Esophagus muscularis mucosa (tissue), 4 donors: ENCODE measurements at regions not wholly inside any gene's neighbourhood (a gene's known extent, or its start where the extent isn't known, plus 50 kb on each side); places are given as distances from the start of the nearest gene placed in this dataset.

Experiments used
- DNase-seq: peaks from one replicate; pipeline ENCODE4 v3.0.0-alpha.2; 2017; ENCODE audit errors: extremely low spot score
- H3K27ac ChIP-seq, 4 donors: fragments of 200-600 bp; sonication (generic); replicated peaks in 1 of 4; 1 replicate in 3 of 4; 2 replicates in 1 of 4; pipeline ENCODE4 v1.5.1; 2016 to 2019; ENCODE audit warnings: mild to moderate bottlenecking in 1 of 4
- H3K27me3 ChIP-seq, 4 donors: fragments of 200-600 bp; sonication (generic); one replicate each; pipeline versions ENCODE4 v1.5.1 to v1.6.0; 2016 to 2019
- H3K36me3 ChIP-seq, 4 donors: fragments of 200-600 bp; sonication (generic); one replicate each; pipeline ENCODE4 v1.5.1; 2016 to 2019
- H3K4me1 ChIP-seq, 4 donors: fragments of 200-600 bp; sonication (generic); one replicate each; pipeline ENCODE4 v1.5.1; 2016 to 2019
- H3K4me3 ChIP-seq, 4 donors: fragments of 200-600 bp; sonication (generic); 1 replicate in 2 of 4; 2 replicates in 2 of 4; pipeline ENCODE4 v1.5.1; 2016 to 2019; ENCODE audit warnings: mild to moderate bottlenecking in 4 of 4, moderate library complexity in 1 of 4
- H3K9me3 ChIP-seq, 4 donors: fragments of 200-600 bp; sonication (generic); 1 replicate in 3 of 4; 2 replicates in 1 of 4; pipeline ENCODE4 v1.5.1; 2016 to 2019
- CTCF ChIP-seq, 3 experiments: fragments of 200-600 bp in 2 of 3; fragments of 450-650 bp in 1 of 3; sonication (generic) in 2 of 3; IDR thresholded peaks; one replicate each; pipeline ENCODE4 v1.5.1; 2017 to 2019; ENCODE audit warnings: antibody characterized with exemption in 3 of 3, mild to moderate bottlenecking in 2 of 3, moderate library complexity in 1 of 3
- EP300 ChIP-seq: sonication (generic); formaldehyde crosslinking; IDR thresholded peaks from one replicate; pipeline ENCODE4 v1.6.1; 2017; ENCODE audit warnings: antibody characterized with exemption
- POLR2A ChIP-seq: fragments of 450-650 bp; IDR thresholded peaks from one replicate; pipeline ENCODE4 v1.6.1; 2017; ENCODE audit warnings: antibody characterized with exemption, moderate library complexity, mild to moderate bottlenecking, low read depth
- POLR2AphosphoS5 ChIP-seq, 2 donors: sonication (generic); formaldehyde crosslinking; IDR thresholded peaks; one replicate each; pipeline ENCODE4 v1.6.1; 2017; ENCODE audit warnings: antibody characterized with exemption in 2 of 2
- WGBS: methylation state at CpG from one replicate; pipeline ENCODE4 v1.1.5; 2018; 5-methylcytosine and 5-hydroxymethylcytosine counted together
- intact Hi-C: fragments of 100-400 bp; cut with DNase I; formaldehyde crosslinking; loops from one replicate; pipeline ENCODE4 v1.15.1; 2023

GRCh38 chr12:116480210-116480810, 78.9 kb upstream of the MAP1LC3B2 start:
- Histone ChIP-seq H3K9me3 (peaks cover 0 to 9% (median 4%) of the 10 kb centered on the region in 4 donors), H3K4me1 (peaks cover 0 to 7% (median 0%) of the 10 kb centered on the region in 4 donors), H3K36me3 (no peaks in the 10 kb centered on the region), H3K27ac (no peak overlapping the region), H3K4me3 (no peak overlapping the region), H3K27me3 (peaks cover 0 to 8% (median 0%) of the 10 kb centered on the region in 4 donors)
- DNase-seq = no peak
- 77% methylated on average over 3 of the region's 3 CpGs for WGBS
- TF ChIP-seq EP300 = no peak
- no peak for TF ChIP-seq CTCF (IDR thresholded peaks at IDR 0.05)
- no peak for TF ChIP-seq POLR2A
- TF ChIP-seq POLR2AphosphoS5 (IDR thresholded peaks at IDR 0.05) = no peak
- intact Hi-C loops = no loop called here

- peaks cover 0 to 5% (median 2%) of the 10 kb centered on the region in 4 donors for H3K9me3 ChIP-seq
- H3K27ac ChIP-seq = no peak overlapping the region
- no peak overlapping the region for H3K4me3 ChIP-seq
- 90% methylated on average over 2 of the region's 9 CpGs for WGBS
- no peak for TF ChIP-seq CTCF (IDR thresholded peaks at IDR 0.05)
- H3K4me1 ChIP-seq = peaks cover 0 to 7% (median 0%) of the 10 kb centered on the region in 4 donors
- no peak for DNase-seq
- H3K36me3 ChIP-seq = no peaks in the 10 kb centered on the region
- H3K27me3 ChIP-seq = peaks cover 0 to 8% (median 0%) of the 10 kb centered on the region in 4 donors
- intact Hi-C loops = no loop called here
Measured at GRCh38 chr12:116481726-116482125, 77.5 kb upstream of the MAP1LC3B2 start.

GRCh38 chr12:116482179-116482578, 77.0 kb upstream of the MAP1LC3B2 start:
- Histone ChIP-seq H3K27me3 (peaks cover 0 to 8% (median 0%) of the 10 kb centered on the region in 4 donors), H3K4me1 (peaks cover 0 to 7% (median 0%) of the 10 kb centered on the region in 4 donors), H3K36me3 (no peaks in the 10 kb centered on the region), H3K9me3 (peaks cover 0 to 4% (median under 1%) of the 10 kb centered on the region in 4 donors), H3K4me3 (no peak overlapping the region), H3K27ac (no peak overlapping the region)
- DNase-seq = no peak
- no peak for TF ChIP-seq CTCF (IDR thresholded peaks at IDR 0.05)
- TF ChIP-seq EP300 = no peak
- TF ChIP-seq POLR2A = no peak
- no peak for TF ChIP-seq POLR2AphosphoS5 (IDR thresholded peaks at IDR 0.05)
- WGBS = 88% methylated on average over 20 of the region's 20 CpGs
- intact Hi-C loops = no loop called here

- Histone ChIP-seq H3K27me3 (peaks cover 0 to 8% (median 0%) of the 10 kb centered on the region in 4 donors), H3K4me1 (peaks cover 0 to 7% (median 0%) of the 10 kb centered on the region in 4 donors), H3K4me3 (no peak overlapping the region), H3K27ac (no peak overlapping the region), H3K36me3 (no peaks in the 10 kb centered on the region), H3K9me3 (peaks cover 0 to 7% (median under 1%) of the 10 kb centered on the region in 4 donors)
- TF ChIP-seq EP300 (no peak), CTCF (IDR thresholded peaks at IDR 0.05) (no peak), POLR2A (no peak), POLR2AphosphoS5 (IDR thresholded peaks at IDR 0.05) (no peak)
- intact Hi-C loops = no loop called here
- WGBS = 93% methylated on average over 6 of the region's 6 CpGs
- no peak for DNase-seq
Measured at GRCh38 chr12:116482859-116483258, 76.3 kb upstream of the MAP1LC3B2 start.
